H9 (cell line): ENCODE measurements at regions not wholly inside any gene's neighbourhood (a gene's known extent, or its start where the extent isn't known, plus 50 kb on each side); places are given as distances from the start of the nearest gene placed in this dataset.

Experiments
- DNase-seq: peaks from one replicate; pipeline ENCODE4 v3.0.0-alpha.2; 2017
- H2AFZ ChIP-seq: one replicate; pipeline ENCODE4 v1.6.1; 2013; ENCODE audit warnings: mild to moderate bottlenecking, low read length, control low read depth, moderate library complexity
- H2AK5ac ChIP-seq: 2 replicates; pipeline ENCODE4 v1.6.1; 2013; ENCODE audit warnings: low read length, control low read depth, mixed read lengths; ENCODE audit not compliant: insufficient read length
- H2BK120ac ChIP-seq: one replicate; pipeline ENCODE4 v1.6.1; 2013; ENCODE audit warnings: low read depth, mild to moderate bottlenecking, low read length, control low read depth, inconsistent platforms; ENCODE audit not compliant: poor library complexity, severe bottlenecking
- H2BK12ac ChIP-seq: 2 replicates; pipeline ENCODE4 v1.6.1; 2013; ENCODE audit warnings: low read length, control low read depth, mixed read lengths, low read depth; ENCODE audit not compliant: insufficient read length
- H2BK15ac ChIP-seq: 2 replicates; pipeline ENCODE4 v1.6.1; 2013; ENCODE audit warnings: low read depth, low read length, control low read depth
- H2BK20ac ChIP-seq: one replicate; pipeline ENCODE4 v1.6.1; 2013; ENCODE audit warnings: low read depth, mild to moderate bottlenecking, low read length, control low read depth, inconsistent platforms; ENCODE audit not compliant: poor library complexity, severe bottlenecking
- H2BK5ac ChIP-seq: 2 replicates; pipeline ENCODE4 v1.6.1; 2013; ENCODE audit warnings: low read length, control low read depth, mixed read lengths; ENCODE audit not compliant: insufficient read length
- H3K14ac ChIP-seq: 2 replicates; pipeline ENCODE4 v1.6.1; 2013; ENCODE audit warnings: low read length, control low read depth; ENCODE audit not compliant: insufficient read depth
- H3K18ac ChIP-seq: 2 replicates; pipeline ENCODE4 v1.6.1; 2013; ENCODE audit warnings: low read depth, mild to moderate bottlenecking, mixed read lengths, low read length, control low read depth; ENCODE audit not compliant: insufficient read length
- H3K23ac ChIP-seq: 2 replicates; pipeline ENCODE4 v1.6.1; 2013; ENCODE audit warnings: low read length, control low read depth, mixed read lengths, low read depth; ENCODE audit not compliant: insufficient read length
- H3K23me2 ChIP-seq: 2 replicates; pipeline ENCODE4 v1.6.1; 2013; ENCODE audit warnings: low read depth, mild to moderate bottlenecking, mixed read lengths, low read length, control low read depth; ENCODE audit not compliant: insufficient read length, poor library complexity, severe bottlenecking
- H3K27ac ChIP-seq: 2 replicates; pipeline ENCODE4 v1.5.1; 2013; ENCODE audit warnings: low read length, control low read depth, mixed read lengths, low read depth; ENCODE audit not compliant: insufficient read length
- H3K27me3 ChIP-seq: 2 replicates; pipeline ENCODE4 v1.6.1; 2013; ENCODE audit warnings: low read length, control low read depth, inconsistent platforms; ENCODE audit not compliant: insufficient read depth
- H3K4ac ChIP-seq: 2 replicates; pipeline ENCODE4 v1.6.1; 2013; ENCODE audit warnings: low read depth, mild to moderate bottlenecking, control low read depth, inconsistent platforms, low read length, moderate library complexity
- H3K4me1 ChIP-seq: 2 replicates; pipeline ENCODE4 v1.6.1; 2013; ENCODE audit warnings: low read length, control low read depth, inconsistent platforms; ENCODE audit not compliant: insufficient read depth
- H3K4me2 ChIP-seq: 2 replicates; pipeline ENCODE4 v1.6.1; 2013; ENCODE audit warnings: low read length, control low read depth, mixed read lengths; ENCODE audit not compliant: insufficient read length, insufficient read depth
- H3K56ac ChIP-seq: 2 replicates; pipeline ENCODE4 v1.6.1; 2013; ENCODE audit warnings: low read depth, mild to moderate bottlenecking, mixed read lengths, low read length, control low read depth; ENCODE audit not compliant: insufficient read length
- H3K79me1 ChIP-seq: 2 replicates; pipeline ENCODE4 v1.6.1; 2013; ENCODE audit warnings: low read depth, mild to moderate bottlenecking, moderate library complexity, low read length, control low read depth, inconsistent platforms; ENCODE audit not compliant: insufficient read depth, poor library complexity, severe bottlenecking
- H3K79me2 ChIP-seq: 2 replicates; pipeline ENCODE4 v1.6.1; 2013; ENCODE audit warnings: low read length, control low read depth, inconsistent platforms; ENCODE audit not compliant: insufficient read depth
- H3K9ac ChIP-seq: 2 replicates; pipeline ENCODE4 v1.6.1; 2013; ENCODE audit warnings: low read length, control low read depth, mixed read lengths; ENCODE audit not compliant: insufficient read length; ENCODE audit errors: extremely low read depth
- H3K9me3 ChIP-seq: one replicate; pipeline ENCODE4 v1.6.1; 2013; ENCODE audit warnings: low read depth, low read length, inconsistent platforms; ENCODE audit not compliant: control insufficient read depth
- H3T11ph ChIP-seq: one replicate; pipeline ENCODE4 v1.6.1; 2013; ENCODE audit warnings: mild to moderate bottlenecking, low read length, control low read depth, inconsistent platforms
- H4K20me1 ChIP-seq: one replicate; pipeline ENCODE4 v1.6.1; 2013; ENCODE audit not compliant: control insufficient read depth, insufficient read length, insufficient read depth
- H4K5ac ChIP-seq: 2 replicates; pipeline ENCODE4 v1.6.1; 2013; ENCODE audit warnings: low read depth, mild to moderate bottlenecking, mixed read lengths, low read length, control low read depth; ENCODE audit not compliant: insufficient read length
- H4K8ac ChIP-seq: replicated peaks from 2 replicates; pipeline ENCODE4 v1.6.1; 2013; ENCODE audit warnings: low read length, control low read depth, mixed read lengths, low read depth; ENCODE audit not compliant: insufficient read length
- H4K91ac ChIP-seq: 2 replicates; pipeline ENCODE4 v1.6.1; 2013; ENCODE audit warnings: low read depth, mild to moderate bottlenecking, moderate library complexity, mixed read lengths, low read length, control low read depth; ENCODE audit not compliant: insufficient read length
- H3K27ac Mint-ChIP-seq, 3 experiments: 2 replicates in 2 of 3; 3 replicates in 1 of 3; pipeline ENCODE4 v1.8.0; 2020 to 2021; ENCODE audit warnings: mixed read lengths in 3 of 3, mild to moderate bottlenecking in 1 of 3, moderate library complexity in 1 of 3
- H3K27me3 Mint-ChIP-seq: 2 replicates; pipeline ENCODE4 v1.8.0; 2021; ENCODE audit warnings: low read depth, mild to moderate bottlenecking, moderate library complexity, mixed read lengths
- H3K36me3 Mint-ChIP-seq, 3 experiments: 2 replicates in 2 of 3; 3 replicates in 1 of 3; pipeline ENCODE4 v1.8.0; 2020 to 2021; ENCODE audit warnings: low read depth in 3 of 3, mixed read lengths in 3 of 3; ENCODE audit not compliant: insufficient read depth in 1 of 3
- H3K4me1 Mint-ChIP-seq, 2 experiments: 2 replicates each; pipeline ENCODE4 v1.8.0; 2020; ENCODE audit warnings: mixed read lengths in 2 of 2
- H3K4me3 Mint-ChIP-seq, 2 experiments: 2 replicates in 1 of 2; 3 replicates in 1 of 2; pipeline ENCODE4 v1.8.0; 2020 to 2021; ENCODE audit warnings: mild to moderate bottlenecking in 2 of 2, mixed read lengths in 2 of 2, moderate library complexity in 1 of 2
- H3K9me3 Mint-ChIP-seq, 2 experiments: 2 replicates in 1 of 2; 3 replicates in 1 of 2; pipeline ENCODE4 v1.8.0; 2020; ENCODE audit warnings: mild to moderate bottlenecking in 2 of 2, mixed read lengths in 2 of 2, moderate library complexity in 1 of 2
- CTCF ChIP-seq: fragments of 200-600 bp; sonication (generic); conservative IDR thresholded peaks from 3 replicates; pipeline ENCODE4 v1.8.0; 2021; ENCODE audit warnings: antibody characterized with exemption, mild to moderate bottlenecking

GRCh38 chr6:106027758-106028157, 58.4 kb upstream of the PRDM1 start:
- H3T11ph ChIP-seq = no peak overlapping the region
- H3K79me1 ChIP-seq = no peaks in the 10 kb centered on the region
- H3K4ac ChIP-seq = no peak overlapping the region
- H3K27me3 Mint-ChIP-seq = peaks cover 2% of the 10 kb centered on the region; the same call in 1 of the 2 replicates
- H3K4me2 ChIP-seq = no peak overlapping the region
- H3K79me2 ChIP-seq = no peaks in the 10 kb centered on the region
- no peaks in the 10 kb centered on the region for H3K23me2 ChIP-seq
- no peak overlapping the region for H3K9ac ChIP-seq
- no peak overlapping the region for H2BK5ac ChIP-seq
- H4K5ac ChIP-seq = no peak overlapping the region
- H4K20me1 ChIP-seq = no peaks in the 10 kb centered on the region
- H3K27ac ChIP-seq = no peak overlapping the region
- H3K4me1 ChIP-seq = peaks cover 3% of the 10 kb centered on the region; the same call in 1 of the 2 replicates
- no peak overlapping the region for H4K8ac ChIP-seq
- H2AK5ac ChIP-seq = no peak overlapping the region
- no peak for TF ChIP-seq CTCF
- H3K36me3 Mint-ChIP-seq = no peaks in the 10 kb centered on the region
- H3K4me1 Mint-ChIP-seq = peaks cover 18 to 19% of the 10 kb centered on the region in 2 experiments
- no peak overlapping the region for H3K18ac ChIP-seq
- H2AFZ ChIP-seq = no peak overlapping the region
- no peaks in the 10 kb centered on the region for H3K27me3 ChIP-seq
- no peak for DNase-seq
- no peak overlapping the region for H4K91ac ChIP-seq
- no peaks in the 10 kb centered on the region for H3K9me3 ChIP-seq
- no peak overlapping the region for H2BK15ac ChIP-seq
- no peak overlapping the region for H3K4me3 Mint-ChIP-seq
- no peak overlapping the region for H2BK20ac ChIP-seq
- H3K27ac Mint-ChIP-seq = no peak overlapping the region
- H3K14ac ChIP-seq = no peak overlapping the region
- H3K23ac ChIP-seq = no peak overlapping the region
- no peak overlapping the region for H2BK12ac ChIP-seq
- H2BK120ac ChIP-seq = no peak overlapping the region
- no peak overlapping the region for H3K56ac ChIP-seq
- no peaks in the 10 kb centered on the region; a peak in 1 of 5 replicates for H3K9me3 Mint-ChIP-seq
